SK-N-SH treated with all-trans-retinoic acid at 6 μM for 48 hours (cell line): ENCODE measurements at regions not wholly inside any gene's neighbourhood (a gene's known extent, or its start where the extent isn't known, plus 50 kb on each side); places are given as distances from the start of the nearest gene placed in this dataset.

ENCODE experiments used
- ATAC-seq: fragments of 200-7000 bp; cut with Tn5 transposase; 3 replicates; pipeline ENCODE4 v1.9.1; 2020; ENCODE audit warnings: mild to moderate bottlenecking, moderate library complexity
- ARNTL ChIP-seq: fragments of 450-650 bp; formaldehyde crosslinking; IDR thresholded peaks from 2 replicates; pipeline ENCODE4 v1.5.0; 2020; ENCODE audit warnings: low read depth, mild to moderate bottlenecking, moderate library complexity, borderline replicate concordance
- BACH2 ChIP-seq: fragments of 250-450 bp; sonication (Bioruptor Pico); IDR thresholded peaks from 2 replicates; pipeline ENCODE4 v1.9.0; 2021; ENCODE audit warnings: mild to moderate bottlenecking, borderline replicate concordance
- CREB5 ChIP-seq: fragments of 250-450 bp; sonication (Bioruptor Pico); IDR thresholded peaks from 2 replicates; pipeline ENCODE4 v1.5.1; 2020; ENCODE audit warnings: low read depth, mild to moderate bottlenecking, moderate library complexity
- CSDC2 ChIP-seq: fragments of 250-450 bp; sonication (Bioruptor Pico); IDR thresholded peaks from 2 replicates; pipeline ENCODE4 v1.5.0; 2020; ENCODE audit warnings: mild to moderate bottlenecking, moderate library complexity
- CSRNP3 ChIP-seq: fragments of 250-450 bp; sonication (Bioruptor Pico); IDR thresholded peaks from 2 replicates; pipeline ENCODE4 v1.5.1; 2021; ENCODE audit warnings: mild to moderate bottlenecking, moderate library complexity
- ESRRG ChIP-seq: fragments of 250-450 bp; sonication (Bioruptor Pico); IDR thresholded peaks from 2 replicates; pipeline ENCODE4 v1.6.1; 2021; ENCODE audit warnings: mild to moderate bottlenecking
- GLIS3 ChIP-seq: fragments of 250-450 bp; sonication (Bioruptor Pico); IDR thresholded peaks from 2 replicates; pipeline ENCODE4 v1.5.0; 2020; ENCODE audit warnings: mild to moderate bottlenecking, moderate library complexity
- ISL1 ChIP-seq: fragments of 250-450 bp; sonication (Bioruptor Pico); IDR thresholded peaks from 2 replicates; pipeline ENCODE4 v2.1.2; 2022; ENCODE audit warnings: mild to moderate bottlenecking, moderate library complexity
- OSR1 ChIP-seq: fragments of 250-450 bp; sonication (Bioruptor Pico); IDR thresholded peaks from 2 replicates; pipeline ENCODE4 v1.8.0; 2022; ENCODE audit warnings: moderate library complexity, mild to moderate bottlenecking, inconsistent platforms
- PATZ1 ChIP-seq: fragments of 250-450 bp; sonication (Bioruptor Pico); IDR thresholded peaks from 2 replicates; pipeline ENCODE4 v1.8.0; 2020; ENCODE audit warnings: mild to moderate bottlenecking, moderate library complexity, borderline replicate concordance
- POU6F1 ChIP-seq: fragments of 250-450 bp; sonication (Bioruptor Pico); IDR thresholded peaks from 2 replicates; pipeline ENCODE4 v1.8.0; 2021; ENCODE audit warnings: low read depth, mild to moderate bottlenecking, moderate library complexity, borderline replicate concordance
- RARB ChIP-seq: fragments of 250-450 bp; sonication (Bioruptor Pico); IDR thresholded peaks from 2 replicates; pipeline ENCODE4 v1.8.0; 2021; ENCODE audit warnings: mild to moderate bottlenecking, moderate library complexity
- SNAI2 ChIP-seq: fragments of 250-450 bp; sonication (Bioruptor Pico); IDR thresholded peaks from 2 replicates; pipeline ENCODE4 v1.5.0; 2020; ENCODE audit warnings: mild to moderate bottlenecking, moderate library complexity
- TCF4 ChIP-seq: fragments of 250-450 bp; sonication (Bioruptor Pico); IDR thresholded peaks from 2 replicates; pipeline ENCODE4 v1.8.0; 2021; ENCODE audit warnings: mild to moderate bottlenecking, moderate library complexity, borderline replicate concordance
- TSHZ2 ChIP-seq: fragments of 250-450 bp; sonication (Bioruptor Pico); IDR thresholded peaks from 2 replicates; pipeline ENCODE4 v1.5.0; 2020; ENCODE audit warnings: mild to moderate bottlenecking, moderate library complexity
- ZC3H10 ChIP-seq: fragments of 250-450 bp; sonication (Bioruptor Pico); IDR thresholded peaks from 2 replicates; pipeline ENCODE4 v1.5.1; 2021; ENCODE audit warnings: mild to moderate bottlenecking, moderate library complexity
- ZFP3 ChIP-seq: fragments of 250-450 bp; sonication (Bioruptor Pico); IDR thresholded peaks from 2 replicates; pipeline ENCODE4 v1.5.0; 2020; ENCODE audit warnings: mild to moderate bottlenecking, moderate library complexity
- ZFP30 ChIP-seq: fragments of 450-650 bp; formaldehyde crosslinking; IDR thresholded peaks from 2 replicates; pipeline ENCODE4 v1.5.0; 2022; ENCODE audit warnings: mild to moderate bottlenecking, moderate library complexity
- ZNF565 ChIP-seq: fragments of 450-650 bp; formaldehyde crosslinking; conservative IDR thresholded peaks from 2 replicates; pipeline ENCODE4 v1.5.0; 2020; ENCODE audit warnings: low read depth, mild to moderate bottlenecking, moderate library complexity
- ZNF70 ChIP-seq: fragments of 450-650 bp; formaldehyde crosslinking; IDR thresholded peaks from 2 replicates; pipeline ENCODE4 v1.5.0; 2020; ENCODE audit warnings: mild to moderate bottlenecking, moderate library complexity
- ZNF8 ChIP-seq: fragments of 450-650 bp; formaldehyde crosslinking; IDR thresholded peaks from 2 replicates; pipeline ENCODE4 v1.5.0; 2020; ENCODE audit warnings: mild to moderate bottlenecking, moderate library complexity

- no peak for ATAC-seq
- no peak for TF ChIP-seq ZNF70 (CRISPR knock-in tag)
- TF ChIP-seq TCF4 (CRISPR knock-in tag), result no peak
- no peak for TF ChIP-seq CSDC2
- TF ChIP-seq TSHZ2 (CRISPR knock-in tag), result no peak
- no peak for TF ChIP-seq ZC3H10
- TF ChIP-seq ARNTL (CRISPR knock-in tag), result no peak
- no peak for TF ChIP-seq RARB (CRISPR knock-in tag)
- TF ChIP-seq ZNF8 (CRISPR knock-in tag), result no peak
- TF ChIP-seq GLIS3 (CRISPR knock-in tag), result no peak
- no peak for TF ChIP-seq OSR1
- no peak for TF ChIP-seq CSRNP3
- no peak for TF ChIP-seq ZFP30 (CRISPR knock-in tag)
- no peak for TF ChIP-seq BACH2
- TF ChIP-seq ZFP3, result no peak
- TF ChIP-seq PATZ1, result no peak
- no peak for TF ChIP-seq POU6F1 (CRISPR knock-in tag)
- no peak for TF ChIP-seq SNAI2 (CRISPR knock-in tag)
These were observed 1043.3 kb upstream of the PIK3C3 start for GRCh38 chr18:40911582-40912254.

GRCh38 chr18:40911041-40911440 lies 1044.0 kb upstream of the PIK3C3 start:
- TF ChIP-seq GLIS3 (CRISPR knock-in tag), result no peak
- no peak for ATAC-seq

- ATAC-seq, result no peak
- no peak for TF ChIP-seq RARB (CRISPR knock-in tag)
- TF ChIP-seq ZFP30 (CRISPR knock-in tag), result no peak
- no peak for TF ChIP-seq ARNTL (CRISPR knock-in tag)
- no peak for TF ChIP-seq POU6F1 (CRISPR knock-in tag)
- TF ChIP-seq TCF4 (CRISPR knock-in tag), result no peak
- TF ChIP-seq ZFP3, result no peak
- no peak for TF ChIP-seq SNAI2 (CRISPR knock-in tag)
- no peak for TF ChIP-seq CREB5 (CRISPR knock-in tag)
- no peak for TF ChIP-seq ESRRG (CRISPR knock-in tag)
- TF ChIP-seq ZNF70 (CRISPR knock-in tag), result no peak
- TF ChIP-seq ISL1, result no peak
- TF ChIP-seq ZNF565, result no peak
- TF ChIP-seq CSRNP3, result no peak
- TF ChIP-seq CSDC2, result no peak
- TF ChIP-seq OSR1, result no peak
- no peak for TF ChIP-seq ZNF8 (CRISPR knock-in tag)
- no peak for TF ChIP-seq ZC3H10
- TF ChIP-seq BACH2, result no peak
- TF ChIP-seq PATZ1, result no peak
These were observed 1047.2 kb upstream of the PIK3C3 start for GRCh38 chr18:40907842-40908241.
